Neuronal stem cell (in vitro differentiated cells): ENCODE measurements at regions not wholly inside any gene's neighbourhood (a gene's known extent, or its start where the extent isn't known, plus 50 kb on each side); places are given as distances from the start of the nearest gene placed in this dataset.

Experiments used
- DNase-seq: peaks from one replicate; pipeline ENCODE4 v3.0.0-alpha.2; 2013; ENCODE audit warnings: low spot score
- H2AFZ ChIP-seq: one replicate; pipeline ENCODE4 v1.6.1; 2013; ENCODE audit warnings: mild to moderate bottlenecking, low read length, inconsistent platforms
- H2AK5ac ChIP-seq: 2 replicates; pipeline ENCODE4 v1.6.1; 2013; ENCODE audit warnings: low read depth, mild to moderate bottlenecking, inconsistent platforms, low read length, moderate library complexity, mixed read lengths
- H2BK120ac ChIP-seq: 2 replicates; pipeline ENCODE4 v1.6.1; 2013; ENCODE audit warnings: low read depth, mild to moderate bottlenecking, inconsistent platforms, low read length, moderate library complexity, mixed read lengths
- H2BK12ac ChIP-seq: one replicate; pipeline ENCODE4 v1.6.1; 2013; ENCODE audit warnings: low read length, inconsistent platforms
- H2BK15ac ChIP-seq: 2 replicates; pipeline ENCODE4 v1.6.1; 2013; ENCODE audit warnings: mild to moderate bottlenecking, low read length, inconsistent platforms, mixed read lengths
- H2BK5ac ChIP-seq: one replicate; pipeline ENCODE4 v1.6.1; 2013; ENCODE audit warnings: inconsistent platforms, mild to moderate bottlenecking, low read length, moderate library complexity
- H3K14ac ChIP-seq: one replicate; pipeline ENCODE4 v1.6.1; 2013; ENCODE audit warnings: low read length, inconsistent platforms
- H3K18ac ChIP-seq: 2 replicates; pipeline ENCODE4 v1.6.1; 2013; ENCODE audit warnings: low read length, inconsistent platforms
- H3K23ac ChIP-seq: 2 replicates; pipeline ENCODE4 v1.6.1; 2013; ENCODE audit warnings: low read depth, mild to moderate bottlenecking, mixed read lengths, low read length, inconsistent platforms; ENCODE audit not compliant: poor library complexity
- H3K27ac ChIP-seq: replicated peaks from 3 replicates; pipeline ENCODE4 v1.5.1; 2013; ENCODE audit warnings: low read length, inconsistent platforms
- H3K27me3 ChIP-seq, 3 experiments: 2 replicates each; pipeline ENCODE4 v1.6.1; 2013; ENCODE audit warnings: low read length in 3 of 3, mild to moderate bottlenecking in 2 of 3, inconsistent platforms in 1 of 3, low read depth in 1 of 3, mixed read lengths in 1 of 3, moderate library complexity in 1 of 3; ENCODE audit not compliant: control insufficient read depth in 3 of 3, insufficient read depth in 3 of 3
- H3K36me3 ChIP-seq, 2 donors: replicated peaks in 1 of 2; 2 replicates each; pipeline ENCODE4 v1.6.1; 2013; ENCODE audit warnings: low read length in 2 of 2; ENCODE audit not compliant: control insufficient read depth in 2 of 2, insufficient read depth in 2 of 2
- H3K4ac ChIP-seq: 2 replicates; pipeline ENCODE4 v1.6.1; 2013; ENCODE audit warnings: inconsistent platforms, mild to moderate bottlenecking, low read length, moderate library complexity
- H3K4me1 ChIP-seq, 2 donors: 1 replicate in 1 of 2; 2 replicates in 1 of 2; pipeline ENCODE4 v1.6.1; 2013; ENCODE audit warnings: low read length in 2 of 2, low read depth in 1 of 2; ENCODE audit not compliant: control insufficient read depth in 2 of 2, insufficient read depth in 1 of 2
- H3K4me2 ChIP-seq: one replicate; pipeline ENCODE4 v1.6.1; 2013; ENCODE audit warnings: mild to moderate bottlenecking, low read length, inconsistent platforms; ENCODE audit not compliant: insufficient read depth, poor library complexity, severe bottlenecking
- H3K4me3 ChIP-seq, 2 donors: 2 replicates each; pipeline ENCODE4 v1.5.1; 2013; ENCODE audit warnings: low read length in 2 of 2, mild to moderate bottlenecking in 2 of 2, inconsistent platforms in 1 of 2, moderate library complexity in 1 of 2
- H3K79me1 ChIP-seq: one replicate; pipeline ENCODE4 v1.6.1; 2013; ENCODE audit warnings: low read depth, mild to moderate bottlenecking, inconsistent platforms, low read length, moderate library complexity
- H3K9ac ChIP-seq: one replicate; pipeline ENCODE4 v1.6.1; 2013; ENCODE audit warnings: mild to moderate bottlenecking, low read depth, low read length, inconsistent platforms; ENCODE audit not compliant: poor library complexity
- H3K9me3 ChIP-seq, 2 donors: replicated peaks in 1 of 2; 2 replicates each; pipeline versions ENCODE3 to v1.6.1; 2013; ENCODE audit warnings: low read length in 2 of 2, mild to moderate bottlenecking in 2 of 2, inconsistent platforms in 1 of 2, low read depth in 1 of 2, mixed read lengths in 1 of 2, moderate library complexity in 1 of 2; ENCODE audit not compliant: control insufficient read depth in 2 of 2, insufficient read depth in 1 of 2
- H4K8ac ChIP-seq: one replicate; pipeline ENCODE4 v1.6.1; 2013; ENCODE audit warnings: low read depth, mild to moderate bottlenecking, inconsistent platforms, low read length, moderate library complexity
- H4K91ac ChIP-seq: one replicate; pipeline ENCODE4 v1.6.1; 2013; ENCODE audit warnings: low read length, low read depth, mild to moderate bottlenecking, inconsistent platforms; ENCODE audit not compliant: poor library complexity
- WGBS, 2 donors: extraction: QIAGEN DNeasy Blood & Tissue Kit; methylation state at CpG; one replicate each; pipeline ENCODE4 v1.1.7; 2013; ENCODE audit warnings: missing lambda C conversion rate in 2 of 2, mixed read lengths in 1 of 2; ENCODE audit not compliant: insufficient read length in 2 of 2, insufficient replicate concordance in 1 of 2; ENCODE audit errors: extremely low coverage in 2 of 2; 5-methylcytosine and 5-hydroxymethylcytosine counted together

GRCh38 chr4:41466249-41466648, 71.7 kb upstream of the LIMCH1 start:
- H2BK5ac ChIP-seq = no peak overlapping the region
- H3K9ac ChIP-seq = no peak overlapping the region
- no peak overlapping the region for H2AK5ac ChIP-seq
- no peak overlapping the region for H2BK12ac ChIP-seq
- H3K4me1 ChIP-seq = peaks cover 7 to 8% of the 10 kb centered on the region in 2 donors
- H3K4me3 ChIP-seq = no peak overlapping the region
- no peak overlapping the region for H2AFZ ChIP-seq
- H3K18ac ChIP-seq = no peak overlapping the region
- no peaks in the 10 kb centered on the region for H3K79me1 ChIP-seq
- H4K8ac ChIP-seq = no peak overlapping the region
- no peak overlapping the region for H3K23ac ChIP-seq
- H3K14ac ChIP-seq = no peak overlapping the region
- no CpG with 5 or more reads among the region's 2 CpGs for WGBS, 2 donors
- H2BK15ac ChIP-seq = no peak overlapping the region
- DNase-seq = no peak
- no peak overlapping the region for H2BK120ac ChIP-seq
- no peak overlapping the region for H3K4ac ChIP-seq
- no peak overlapping the region for H3K27ac ChIP-seq
- H3K9me3 ChIP-seq = no peaks in the 10 kb centered on the region
- no peaks in the 10 kb centered on the region for H3K27me3 ChIP-seq
- no peak overlapping the region for H3K4me2 ChIP-seq
- no peaks in the 10 kb centered on the region for H3K36me3 ChIP-seq
- no peak overlapping the region for H4K91ac ChIP-seq

GRCh38 chr4:41468122-41468521, 69.8 kb upstream of the LIMCH1 start:
- no peak overlapping the region for H3K27ac ChIP-seq
- no peaks in the 10 kb centered on the region for H3K9me3 ChIP-seq
- H3K18ac ChIP-seq = no peak overlapping the region
- H2AK5ac ChIP-seq = no peak overlapping the region
- H2AFZ ChIP-seq = no peak overlapping the region
- no peak overlapping the region for H3K23ac ChIP-seq
- H2BK12ac ChIP-seq = no peak overlapping the region
- no peak overlapping the region for H3K4me3 ChIP-seq
- no peaks in the 10 kb centered on the region for H3K36me3 ChIP-seq
- peaks cover 8 to 12% of the 10 kb centered on the region in 2 donors for H3K4me1 ChIP-seq
- H2BK120ac ChIP-seq = no peak overlapping the region
- no peak overlapping the region for H3K4ac ChIP-seq
- no peak overlapping the region for H4K91ac ChIP-seq
- H2BK15ac ChIP-seq = no peak overlapping the region
- no peak for DNase-seq
- no peaks in the 10 kb centered on the region for H3K27me3 ChIP-seq
- no peak overlapping the region for H3K14ac ChIP-seq
- no CpG with 5 or more reads among the region's 1 CpG for WGBS, 2 donors
- no peak overlapping the region for H4K8ac ChIP-seq
- no peak overlapping the region for H2BK5ac ChIP-seq
- no peak overlapping the region for H3K9ac ChIP-seq
- no peak overlapping the region for H3K4me2 ChIP-seq
- H3K79me1 ChIP-seq = no peaks in the 10 kb centered on the region

- no peak for DNase-seq
These were observed 66.6 kb upstream of the LIMCH1 start for GRCh38 chr4:41471126-41472071.

GRCh38 chr4:41472081-41472480, 65.9 kb upstream of the LIMCH1 start:
- Histone ChIP-seq H4K8ac (no peak overlapping the region), H3K9ac (no peak overlapping the region), H3K4me3 (no peak overlapping the region), H3K27ac (no peak overlapping the region), H2AK5ac (no peak overlapping the region), H3K9me3 (no peaks in the 10 kb centered on the region), H3K23ac (no peak overlapping the region), H2BK12ac (no peak overlapping the region), H2AFZ (no peak overlapping the region), H3K4me2 (no peak overlapping the region), H2BK15ac (no peak overlapping the region), H4K91ac (no peak overlapping the region), H3K14ac (no peak overlapping the region), H3K79me1 (no peaks in the 10 kb centered on the region), H2BK5ac (no peak overlapping the region), H3K4ac (no peak overlapping the region), H3K4me1 (peaks cover 14 to 22% of the 10 kb centered on the region in 2 donors), H3K18ac (no peak overlapping the region), H3K27me3 (no peaks in the 10 kb centered on the region), H2BK120ac (no peak overlapping the region), H3K36me3 (no peaks in the 10 kb centered on the region)
- WGBS, 2 donors = no CpG with 5 or more reads among the region's 5 CpGs
- DNase-seq = no peak

More at GRCh38 chr4:41471126-41472071, 66.6 kb upstream of the LIMCH1 start:
- no peak overlapping the region for H2AK5ac ChIP-seq
- no peak overlapping the region for H4K8ac ChIP-seq
- no peaks in the 10 kb centered on the region for H3K79me1 ChIP-seq
- peaks cover 10 to 17% of the 10 kb centered on the region in 2 donors for H3K4me1 ChIP-seq
- H3K27ac ChIP-seq = no peak overlapping the region
- no peak overlapping the region for H2BK120ac ChIP-seq
- H3K9me3 ChIP-seq = no peaks in the 10 kb centered on the region
- no peak overlapping the region for H2AFZ ChIP-seq
- no peak overlapping the region for H3K4me3 ChIP-seq
- no peak overlapping the region for H3K14ac ChIP-seq
- no peaks in the 10 kb centered on the region for H3K36me3 ChIP-seq
- H2BK5ac ChIP-seq = no peak overlapping the region
- H2BK12ac ChIP-seq = no peak overlapping the region
- H3K4me2 ChIP-seq = no peak overlapping the region
- H2BK15ac ChIP-seq = no peak overlapping the region
- no peak overlapping the region for H3K9ac ChIP-seq
- no peak overlapping the region for H3K18ac ChIP-seq
- H3K27me3 ChIP-seq = no peaks in the 10 kb centered on the region
- H4K91ac ChIP-seq = no peak overlapping the region
- H3K4ac ChIP-seq = no peak overlapping the region
- WGBS, 2 donors = no CpG with 5 or more reads among the region's 9 CpGs
- no peak overlapping the region for H3K23ac ChIP-seq
